HEK293 (cell line): ENCODE measurements at regions not wholly inside any gene's neighbourhood (a gene's known extent, or its start where the extent isn't known, plus 50 kb on each side); places are given as distances from the start of the nearest gene placed in this dataset.

Experiments used
- CTCF ChIA-PET: fragments of 350-600 bp; formaldehyde crosslinking; extraction: SDS; loops from one replicate; lab custom pipeline; 2021; ENCODE audit warnings: antibody characterized with exemption; lab: Yijun Ruan, JAX
- POLR2A ChIA-PET: fragments of 300-600 bp; formaldehyde crosslinking; extraction: SDS; loops from one replicate; lab custom pipeline; 2020; ENCODE audit warnings: antibody characterized with exemption, inconsistent platforms; lab: Yijun Ruan, JAX
- H3K27ac ChIP-seq: fragments of 200-500 bp; sonication (Bioruptor generic); 2 replicates; pipeline ENCODE4 v1.5.1; 2014; ENCODE audit warnings: low read depth, low read length, control low read depth, inconsistent platforms; ENCODE audit errors: extremely low read depth
- H3K36me3 ChIP-seq, 2 experiments: fragments of 200-500 bp in 1 of 2; sonication (Bioruptor generic) in 1 of 2; 1 replicate in 1 of 2; 2 replicates in 1 of 2; pipeline ENCODE4 v1.5.1; 2014 to 2017; ENCODE audit warnings: inconsistent platforms in 2 of 2, low read length in 2 of 2; ENCODE audit not compliant: control insufficient read depth in 2 of 2, insufficient read depth in 1 of 2
- H3K4me1 ChIP-seq: fragments of 200-500 bp; sonication (Bioruptor generic); 2 replicates; pipeline ENCODE4 v1.5.1; 2014; ENCODE audit warnings: mild to moderate bottlenecking, low read length, inconsistent platforms; ENCODE audit not compliant: control insufficient read depth, insufficient read depth
- H3K4me3 ChIP-seq: 2 replicates; pipeline ENCODE4 v1.5.1; 2011; ENCODE audit warnings: low read depth, mild to moderate bottlenecking, control low read depth, low read length, moderate library complexity
- H3K9me3 ChIP-seq: fragments of 200-500 bp; sonication (Bioruptor generic); 2 replicates; pipeline ENCODE4 v1.5.1; 2014; ENCODE audit warnings: low read depth, low read length, inconsistent platforms; ENCODE audit not compliant: control insufficient read depth, insufficient read depth
- ATF2 ChIP-seq: fragments of 450-650 bp; formaldehyde crosslinking; IDR thresholded peaks from 2 replicates; pipeline ENCODE4 v1.5.1; 2016; ENCODE audit warnings: missing biosample characterization, missing genetic modification characterization, low read depth
- ELK4 ChIP-seq: IDR thresholded peaks from 2 replicates; pipeline ENCODE4 v1.6.1; 2011; ENCODE audit warnings: mild to moderate bottlenecking, low read depth, low read length, borderline replicate concordance
- GLI2 ChIP-seq: fragments of 450-650 bp; formaldehyde crosslinking; IDR thresholded peaks from 2 replicates; pipeline ENCODE4; 2017; ENCODE audit warnings: missing biosample characterization, missing genetic modification characterization, low read depth, borderline replicate concordance
- GLIS2 ChIP-seq: fragments of 450-650 bp; formaldehyde crosslinking; IDR thresholded peaks from 2 replicates; pipeline ENCODE4 v1.5.1; 2016; ENCODE audit warnings: missing biosample characterization, missing genetic modification characterization
- MEIS1 ChIP-seq: sonication (generic); formaldehyde crosslinking; IDR thresholded peaks from 2 replicates; pipeline ENCODE4 v1.8.1; 2022; ENCODE audit warnings: missing genetic modification reagents, mild to moderate bottlenecking, borderline replicate concordance
- MZF1 ChIP-seq: fragments of 450-650 bp; formaldehyde crosslinking; IDR thresholded peaks from 2 replicates; pipeline ENCODE4 v1.5.1; 2017; ENCODE audit warnings: missing biosample characterization, missing genetic modification characterization, borderline replicate concordance
- OSR2 ChIP-seq: fragments of 450-650 bp; formaldehyde crosslinking; IDR thresholded peaks from 2 replicates; pipeline ENCODE4 v1.5.1; 2016; ENCODE audit warnings: missing biosample characterization, missing genetic modification characterization
- PBX3 ChIP-seq: sonication (generic); formaldehyde crosslinking; IDR thresholded peaks from 2 replicates; pipeline ENCODE4 v1.8.1; 2022; ENCODE audit warnings: mild to moderate bottlenecking, moderate library complexity, missing genetic modification reagents
- PRDM4 ChIP-seq: fragments of 450-650 bp; formaldehyde crosslinking; IDR thresholded peaks from 2 replicates; pipeline ENCODE4 v1.5.1; 2017; ENCODE audit warnings: missing biosample characterization, missing genetic modification characterization
- RBAK ChIP-seq: fragments of 450-650 bp; formaldehyde crosslinking; IDR thresholded peaks from 2 replicates; pipeline ENCODE4 v1.5.1; 2016; ENCODE audit warnings: missing biosample characterization, missing genetic modification characterization
- SP2 ChIP-seq: fragments of 450-650 bp; formaldehyde crosslinking; IDR thresholded peaks from 2 replicates; pipeline ENCODE4 v1.5.1; 2016; ENCODE audit warnings: missing biosample characterization, missing genetic modification characterization
- YY2 ChIP-seq: fragments of 450-650 bp; formaldehyde crosslinking; IDR thresholded peaks from 2 replicates; pipeline ENCODE4 v1.5.1; 2016; ENCODE audit warnings: missing biosample characterization, missing genetic modification characterization
- ZBTB1 ChIP-seq: fragments of 450-650 bp; formaldehyde crosslinking; IDR thresholded peaks from 2 replicates; pipeline ENCODE4 v1.5.1; 2016; ENCODE audit warnings: missing biosample characterization, missing genetic modification characterization
- ZBTB48 ChIP-seq: fragments of 450-650 bp; formaldehyde crosslinking; IDR thresholded peaks from 2 replicates; pipeline ENCODE4 v1.5.1; 2016; ENCODE audit warnings: missing biosample characterization, missing genetic modification characterization
- ZBTB49 ChIP-seq: fragments of 450-650 bp; formaldehyde crosslinking; IDR thresholded peaks from 2 replicates; pipeline ENCODE4 v1.5.1; 2016; ENCODE audit warnings: missing biosample characterization, missing genetic modification characterization, low read depth
- ZFP37 ChIP-seq: fragments of 450-650 bp; formaldehyde crosslinking; IDR thresholded peaks from 2 replicates; pipeline ENCODE4 v1.5.1; 2016; ENCODE audit warnings: missing biosample characterization, missing genetic modification characterization
- ZNF223 ChIP-seq: fragments of 450-650 bp; formaldehyde crosslinking; IDR thresholded peaks from 2 replicates; pipeline ENCODE4 v1.5.1; 2016; ENCODE audit warnings: missing biosample characterization, missing genetic modification characterization
- ZNF24 ChIP-seq: fragments of 450-650 bp; formaldehyde crosslinking; IDR thresholded peaks from 2 replicates; pipeline ENCODE4 v1.5.1; 2016; ENCODE audit warnings: missing biosample characterization, missing genetic modification characterization
- ZNF350 ChIP-seq: fragments of 450-650 bp; formaldehyde crosslinking; IDR thresholded peaks from 2 replicates; pipeline ENCODE4 v1.5.0; 2017; ENCODE audit warnings: missing biosample characterization, mild to moderate bottlenecking, missing genetic modification characterization
- ZNF416 ChIP-seq: fragments of 450-650 bp; formaldehyde crosslinking; IDR thresholded peaks from 2 replicates; pipeline ENCODE4 v1.5.1; 2016; ENCODE audit warnings: missing biosample characterization, missing genetic modification characterization
- ZNF473 ChIP-seq: fragments of 450-650 bp; formaldehyde crosslinking; IDR thresholded peaks from 2 replicates; pipeline ENCODE4 v1.5.1; 2017; ENCODE audit warnings: missing biosample characterization, missing genetic modification characterization
- ZNF530 ChIP-seq: fragments of 450-650 bp; formaldehyde crosslinking; IDR thresholded peaks from 2 replicates; pipeline ENCODE4 v1.5.1; 2016; ENCODE audit warnings: low read depth, missing biosample characterization, missing genetic modification characterization
- ZNF677 ChIP-seq: fragments of 450-650 bp; IDR thresholded peaks from 2 replicates; pipeline ENCODE4 v1.5.0; 2018; ENCODE audit warnings: missing biosample characterization, mild to moderate bottlenecking, missing genetic modification characterization, moderate library complexity
- ZNF747 ChIP-seq: fragments of 450-650 bp; formaldehyde crosslinking; IDR thresholded peaks from 2 replicates; pipeline ENCODE4 v1.5.1; 2016; ENCODE audit warnings: missing biosample characterization, missing genetic modification characterization
- ZNF837 ChIP-seq: fragments of 450-650 bp; formaldehyde crosslinking; IDR thresholded peaks from 2 replicates; pipeline ENCODE4 v1.5.1; 2016; ENCODE audit warnings: missing biosample characterization, missing genetic modification characterization
- ZSCAN23 ChIP-seq: fragments of 450-650 bp; formaldehyde crosslinking; IDR thresholded peaks from 2 replicates; pipeline ENCODE4 v1.5.1; 2016; ENCODE audit warnings: missing biosample characterization, missing genetic modification characterization

- TF ChIP-seq SP2 (tag by site-specific recombination) (no peak), ZSCAN23 (no peak), ZFP37 (tag by site-specific recombination) (no peak), ZNF747 (tag by site-specific recombination) (no peak), OSR2 (tag by site-specific recombination) (no peak)
Measured at GRCh38 chr6:111967131-111967530, 86.8 kb upstream of the CCN6 start (continued).

GRCh38 chr6:111970426-111970825 is 83.5 kb upstream of the CCN6 start:
- ChIA-PET CTCF (interaction anchor here (0.6 to 1.7 kb wide), 6 partner anchors 21 to 192 kb away, joined by 3 to 4 read pairs (median 3); no protein-coding TSS in a partner anchor), POLR2A (no interaction called here)
- Histone ChIP-seq H3K4me3 (no peak overlapping the region), H3K36me3 (no peaks in the 10 kb centered on the region), H3K9me3 (no peaks in the 10 kb centered on the region), H3K4me1 (peaks cover 8% of the 10 kb centered on the region), H3K27ac (no peak overlapping the region)
- TF ChIP-seq PRDM4 (tag by site-specific recombination) = no peak
- 0 out of 2 replicates have a peak, but pooled peaks have one; percentile 23 for TF ChIP-seq ZNF350
- no peak for TF ChIP-seq ZNF677 (tag by site-specific recombination)
- TF ChIP-seq ZNF24 (tag by site-specific recombination) = no peak
- no peak for TF ChIP-seq YY2 (tag by site-specific recombination)

- POLR2A ChIA-PET = no interaction called here
- H3K4me3 ChIP-seq = no peak overlapping the region
- no peaks in the 10 kb centered on the region for H3K9me3 ChIP-seq
- peaks cover 8% of the 10 kb centered on the region for H3K4me1 ChIP-seq
- H3K27ac ChIP-seq = no peak overlapping the region
- H3K36me3 ChIP-seq = no peaks in the 10 kb centered on the region
- CTCF ChIA-PET = interaction anchor here (1.7 kb wide), 1 partner anchor 72 kb away, joined by 4 read pairs; no protein-coding TSS in a partner anchor
- TF ChIP-seq ATF2 (tag by site-specific recombination) = no peak
- TF ChIP-seq ZBTB1 (tag by site-specific recombination) = no peak
- no peak for TF ChIP-seq ZNF223 (tag by site-specific recombination)
- TF ChIP-seq RBAK (tag by site-specific recombination) = no peak
- no peak for TF ChIP-seq ZNF530
- no peak for TF ChIP-seq GLIS2 (tag by site-specific recombination)
- no peak for TF ChIP-seq ELK4
- no peak for TF ChIP-seq PBX3
- no peak for TF ChIP-seq ZBTB48
- no peak for TF ChIP-seq ZNF416
- TF ChIP-seq MZF1 (tag by site-specific recombination) = no peak
- TF ChIP-seq ZNF837 (tag by site-specific recombination) = no peak
- no peak for TF ChIP-seq ZNF24 (tag by site-specific recombination)
- no peak for TF ChIP-seq MEIS1 (CRISPR knock-in tag)
- no peak for TF ChIP-seq ZBTB49
- TF ChIP-seq GLI2 (tag by site-specific recombination) = no peak
- no peak for TF ChIP-seq ZNF473 (tag by site-specific recombination)
Measured at GRCh38 chr6:111971181-111971841, 82.6 kb upstream of the CCN6 start.
